Embryonic facial prominence (tissue), 1 donor: ENCODE measurements at regions not wholly inside any gene's neighbourhood (a gene's known extent, or its start where the extent isn't known, plus 50 kb on each side); places are given as distances from the start of the nearest gene placed in this dataset.
"Not testable (repeated sequence)": the region's sequence is repeated elsewhere in the genome, so short reads cannot be mapped to it uniquely, and the experiment has no call there.

Experiments
- DNase-seq: peaks from one replicate; pipeline ENCODE4 v3.0.0-alpha.2; 2016; ENCODE audit errors: extremely low spot score

- no peak for DNase-seq
Measured at GRCh38 chr4:160652790-160653189, 1511.0 kb downstream of the FSTL5 start.

GRCh38 chr4:160675550-160675949 is 1488.2 kb downstream of the FSTL5 start:
- no peak for DNase-seq

GRCh38 chr4:160685729-160686128 is 1478.1 kb downstream of the FSTL5 start:
- DNase-seq = no peak

GRCh38 chr4:160701671-160702070 is 1462.1 kb downstream of the FSTL5 start:
- no peak for DNase-seq

GRCh38 chr4:160709026-160709425 is 1454.8 kb downstream of the FSTL5 start:
- DNase-seq = no peak

- DNase-seq = no peak
Measured at GRCh38 chr4:160709546-160709945, 1454.3 kb downstream of the FSTL5 start.

- no peak for DNase-seq
Measured at GRCh38 chr4:160716551-160716950, 1447.2 kb downstream of the FSTL5 start.

- DNase-seq = no peak
Measured at GRCh38 chr4:160717848-160718247, 1446.0 kb downstream of the FSTL5 start.

GRCh38 chr4:160724063-160724462 is 1439.7 kb downstream of the FSTL5 start:
- DNase-seq = no peak

- no peak for DNase-seq
Measured at GRCh38 chr4:160745126-160745525, 1418.7 kb downstream of the FSTL5 start.

- DNase-seq = not testable (repeated sequence)
Measured at GRCh38 chr4:160746585-160746984, 1417.2 kb downstream of the FSTL5 start.

GRCh38 chr4:160772668-160773067 is 1391.1 kb downstream of the FSTL5 start:
- no peak for DNase-seq

GRCh38 chr4:160795216-160795615 is 1368.6 kb downstream of the FSTL5 start:
- DNase-seq = no peak

- no peak for DNase-seq
Measured at GRCh38 chr4:160808174-160808573, 1355.6 kb downstream of the FSTL5 start.

- no peak for DNase-seq
Measured at GRCh38 chr4:160809576-160809975, 1354.2 kb downstream of the FSTL5 start.

- no peak for DNase-seq
Measured at GRCh38 chr4:160810424-160810823, 1353.4 kb downstream of the FSTL5 start.

GRCh38 chr4:160810941-160811340 is 1352.9 kb downstream of the FSTL5 start:
- DNase-seq = no peak

- DNase-seq = no peak
Measured at GRCh38 chr4:160811956-160812355, 1351.8 kb downstream of the FSTL5 start.

GRCh38 chr4:160814726-160815125 is 1349.1 kb downstream of the FSTL5 start:
- no peak for DNase-seq

GRCh38 chr4:160818571-160818970 is 1345.2 kb downstream of the FSTL5 start:
- DNase-seq = no peak

GRCh38 chr4:160819791-160820190 is 1344.0 kb downstream of the FSTL5 start:
- no peak for DNase-seq

- DNase-seq = no peak
Measured at GRCh38 chr4:160824481-160824880, 1339.3 kb downstream of the FSTL5 start.

GRCh38 chr4:160825644-160826338 is 1338.0 kb downstream of the FSTL5 start:
- DNase-seq = no peak

- DNase-seq = no peak
Measured at GRCh38 chr4:160826339-160826679, 1337.5 kb downstream of the FSTL5 start.
